Nephron progenitor cell (in vitro differentiated cells): ENCODE measurements at regions not wholly inside any gene's neighbourhood (a gene's known extent, or its start where the extent isn't known, plus 50 kb on each side); places are given as distances from the start of the nearest gene placed in this dataset.

Source experiments
- DNase-seq: peaks from one replicate; pipeline ENCODE4 v3.0.0; 2021
- H3K27ac Mint-ChIP-seq: 2 replicates; pipeline ENCODE4 v1.8.0; 2021; ENCODE audit warnings: mild to moderate bottlenecking, moderate library complexity, mixed read lengths
- H3K27me3 Mint-ChIP-seq: 2 replicates; pipeline ENCODE4 v1.8.0; 2021; ENCODE audit warnings: mild to moderate bottlenecking, low read depth, mixed read lengths; ENCODE audit not compliant: poor library complexity
- H3K36me3 Mint-ChIP-seq: 2 replicates; pipeline ENCODE4 v1.8.0; 2021; ENCODE audit warnings: low read depth, mixed read lengths
- H3K4me1 Mint-ChIP-seq: 2 replicates; pipeline ENCODE4 v1.8.0; 2021; ENCODE audit warnings: mixed read lengths
- H3K4me3 Mint-ChIP-seq: 2 replicates; pipeline ENCODE4 v1.8.0; 2021; ENCODE audit warnings: mild to moderate bottlenecking, moderate library complexity, mixed read lengths
- H3K9me3 Mint-ChIP-seq: 2 replicates; pipeline ENCODE4 v1.8.0; 2021; ENCODE audit warnings: mild to moderate bottlenecking, moderate library complexity, mixed read lengths
- CTCF ChIP-seq: fragments of 200-600 bp; sonication (generic); IDR thresholded peaks from 2 replicates; pipeline ENCODE4 v1.5.0; 2021; ENCODE audit warnings: antibody characterized with exemption

GRCh38 chr6:170187669-170188566 is 103.0 kb downstream of the DLL1 start:
- no peak for DNase-seq

GRCh38 chr6:170186941-170187668 is 103.8 kb downstream of the DLL1 start:
- Mint-ChIP-seq H3K36me3 (no peaks in the 10 kb centered on the region), H3K9me3 (peaks cover 5% of the 10 kb centered on the region), H3K4me1 (no peaks in the 10 kb centered on the region), H3K4me3 (no peak overlapping the region), H3K27ac (no peak overlapping the region), H3K27me3 (peaks cover 21% of the 10 kb centered on the region)
- no peak for TF ChIP-seq CTCF
- no peak for DNase-seq

More at GRCh38 chr6:170187669-170188566, 103.0 kb downstream of the DLL1 start:
- TF ChIP-seq CTCF = no peak
- peaks cover 22% of the 10 kb centered on the region for H3K27me3 Mint-ChIP-seq
- peaks cover 5% of the 10 kb centered on the region for H3K9me3 Mint-ChIP-seq
- no peaks in the 10 kb centered on the region for H3K36me3 Mint-ChIP-seq
- no peaks in the 10 kb centered on the region for H3K4me1 Mint-ChIP-seq
- peak overlapping the region; percentile 75 for H3K27ac Mint-ChIP-seq
- H3K4me3 Mint-ChIP-seq = no peak overlapping the region

GRCh38 chr6:170186006-170186935 is 104.6 kb downstream of the DLL1 start:
- no peak overlapping the region for H3K27ac Mint-ChIP-seq
- no peak for TF ChIP-seq CTCF
- no peak for DNase-seq
- H3K27me3 Mint-ChIP-seq = peaks cover 21% of the 10 kb centered on the region
- H3K36me3 Mint-ChIP-seq = no peaks in the 10 kb centered on the region
- peaks cover 5% of the 10 kb centered on the region for H3K9me3 Mint-ChIP-seq
- no peak overlapping the region for H3K4me3 Mint-ChIP-seq
- peaks cover 3% of the 10 kb centered on the region for H3K4me1 Mint-ChIP-seq

GRCh38 chr6:170185175-170185978 is 105.5 kb downstream of the DLL1 start:
- no peak for DNase-seq
- H3K9me3 Mint-ChIP-seq = peaks cover 5% of the 10 kb centered on the region
- H3K36me3 Mint-ChIP-seq = no peaks in the 10 kb centered on the region

More at GRCh38 chr6:170185175-170185978, 105.5 kb downstream of the DLL1 start:
- H3K4me1 Mint-ChIP-seq = peaks cover 12% of the 10 kb centered on the region
- TF ChIP-seq CTCF = no peak
- no peak overlapping the region for H3K4me3 Mint-ChIP-seq
- peak overlapping the region; percentile 45 for H3K27ac Mint-ChIP-seq
- peaks cover 21% of the 10 kb centered on the region for H3K27me3 Mint-ChIP-seq
